ENCODE measurements at regions not wholly inside any gene's neighbourhood (a gene's known extent, or its start where the extent isn't known, plus 50 kb on each side); places are given as distances from the start of the nearest gene placed in this dataset.

DNA sequence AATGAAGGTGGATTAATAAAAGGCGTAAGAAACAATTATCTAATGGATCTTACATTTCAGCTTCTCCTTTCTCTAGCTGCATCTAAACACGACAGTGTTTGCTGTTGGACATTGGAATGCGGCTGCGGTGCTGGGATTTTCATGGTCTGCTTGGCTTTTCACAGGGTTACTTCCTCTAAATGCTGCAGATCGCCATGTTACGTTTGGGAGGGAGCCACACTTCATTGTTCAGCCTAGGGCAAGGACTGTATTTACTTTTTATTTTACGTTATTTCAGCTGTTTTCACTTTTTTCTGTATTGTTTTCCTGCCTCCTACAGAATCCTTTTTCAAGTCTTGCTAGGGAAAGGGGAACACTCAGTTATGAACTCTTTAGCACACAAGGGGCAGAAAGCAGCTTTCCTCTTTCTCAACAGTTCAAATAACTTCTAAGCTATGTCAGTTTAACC is 97.9 kb upstream of the MTHFD1L start:
- no peak for ATAC-seq (ENCODE audit: low FRiP score in 2 of 2)
- DNase-seq = no peak
- Histone ChIP-seq H3K4me1 (peaks cover 12 to 32% (median 20%) of the 10 kb centered on the region in 4 donors), H3K27me3 (no peaks in the 10 kb centered on the region), H3K9me3 (no peaks in the 10 kb centered on the region), H3K36me3 (peaks cover 0 to 10% (median 0%) of the 10 kb centered on the region in 4 donors), H3K27ac (peak overlapping the region in 2 of 4 donors; percentile 18 to 37), H3K4me3 (no peak overlapping the region)
- no peak for TF ChIP-seq POLR2AphosphoS5 (IDR thresholded peaks at IDR 0.05)
- no peak for TF ChIP-seq EP300 (IDR thresholded peaks at IDR 0.05)
- TF ChIP-seq, protein P1, sequence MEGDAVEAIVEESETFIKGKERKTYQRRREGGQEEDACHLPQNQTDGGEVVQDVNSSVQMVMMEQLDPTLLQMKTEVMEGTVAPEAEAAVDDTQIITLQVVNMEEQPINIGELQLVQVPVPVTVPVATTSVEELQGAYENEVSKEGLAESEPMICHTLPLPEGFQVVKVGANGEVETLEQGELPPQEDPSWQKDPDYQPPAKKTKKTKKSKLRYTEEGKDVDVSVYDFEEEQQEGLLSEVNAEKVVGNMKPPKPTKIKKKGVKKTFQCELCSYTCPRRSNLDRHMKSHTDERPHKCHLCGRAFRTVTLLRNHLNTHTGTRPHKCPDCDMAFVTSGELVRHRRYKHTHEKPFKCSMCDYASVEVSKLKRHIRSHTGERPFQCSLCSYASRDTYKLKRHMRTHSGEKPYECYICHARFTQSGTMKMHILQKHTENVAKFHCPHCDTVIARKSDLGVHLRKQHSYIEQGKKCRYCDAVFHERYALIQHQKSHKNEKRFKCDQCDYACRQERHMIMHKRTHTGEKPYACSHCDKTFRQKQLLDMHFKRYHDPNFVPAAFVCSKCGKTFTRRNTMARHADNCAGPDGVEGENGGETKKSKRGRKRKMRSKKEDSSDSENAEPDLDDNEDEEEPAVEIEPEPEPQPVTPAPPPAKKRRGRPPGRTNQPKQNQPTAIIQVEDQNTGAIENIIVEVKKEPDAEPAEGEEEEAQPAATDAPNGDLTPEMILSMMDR (IDR thresholded peaks at IDR 0.05) = no peak
- TF ChIP-seq POLR2A (IDR thresholded peaks at IDR 0.05) = no peak
- 31 to 40% methylated on average over 7 of the region's 7 CpGs for WGBS, 2 donors

- H3K27me3 ChIP-seq = no peaks in the 10 kb centered on the region
- peaks cover 0 to 10% (median 0%) of the 10 kb centered on the region in 4 donors for H3K36me3 ChIP-seq
- peaks cover 0 to 8% (median 2%) of the 10 kb centered on the region in 4 donors for H3K9me3 ChIP-seq
- no peak overlapping the region for H3K4me3 ChIP-seq
- no peak overlapping the region for H3K27ac ChIP-seq
- DNase-seq (no peak), ATAC-seq (ENCODE audit: low FRiP score in 2 of 2) (no peak)
- TF ChIP-seq EP300 (IDR thresholded peaks at IDR 0.05) (no peak), POLR2A (IDR thresholded peaks at IDR 0.05) (no peak), POLR2AphosphoS5 (IDR thresholded peaks at IDR 0.05) (no peak)
- TF ChIP-seq, protein P1 (IDR thresholded peaks at IDR 0.05) = no peak
- peaks cover 6 to 23% (median 18%) of the 10 kb centered on the region in 4 donors for H3K4me1 ChIP-seq
- WGBS, 2 donors = 88 to 89% methylated on average over 3 of the region's 3 CpGs
These were observed 94.9 kb upstream of the MTHFD1L start for GRCh38 chr6:150770637-150771036.

DNA sequence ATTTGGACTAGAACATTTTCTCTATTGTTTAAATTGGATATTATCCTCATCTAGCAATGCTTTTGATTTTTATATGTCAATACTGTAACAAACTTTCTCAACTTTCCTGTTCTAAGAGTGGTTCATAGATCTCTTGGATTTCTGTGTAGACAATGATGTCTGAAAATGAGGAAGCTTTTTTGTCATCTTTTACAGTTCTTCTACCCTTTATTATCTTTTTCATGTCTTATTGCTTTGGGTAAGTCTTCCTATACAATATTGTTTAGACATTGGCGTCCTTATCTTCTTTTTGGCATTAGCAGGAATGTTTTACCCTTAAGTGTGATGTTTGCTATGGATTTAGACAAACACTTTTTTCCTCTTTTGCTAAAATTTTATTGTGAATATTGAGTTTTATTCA is 91.5 kb upstream of the MTHFD1L start:
- ATAC-seq (ENCODE audit: low FRiP score in 2 of 2) (no peak), DNase-seq (no peak)
- TF ChIP-seq POLR2A (IDR thresholded peaks at IDR 0.05) (no peak), EP300 (IDR thresholded peaks at IDR 0.05) (no peak), POLR2AphosphoS5 (IDR thresholded peaks at IDR 0.05) (no peak)
- TF ChIP-seq, protein P1 (IDR thresholded peaks at IDR 0.05) = no peak
- H3K9me3 ChIP-seq = peaks cover 0 to 8% (median 2%) of the 10 kb centered on the region in 4 donors
- H3K4me3 ChIP-seq = no peak overlapping the region
- H3K4me1 ChIP-seq = peaks cover 0 to 9% (median 2%) of the 10 kb centered on the region in 4 donors
- WGBS, 2 donors = 0 to 88% methylated on average over 1 of the region's 1 CpG
- no peaks in the 10 kb centered on the region for H3K27me3 ChIP-seq
- no peak overlapping the region for H3K27ac ChIP-seq
- H3K36me3 ChIP-seq = peaks cover 0 to 7% (median 0%) of the 10 kb centered on the region in 4 donors

- Histone ChIP-seq H3K9me3 (peaks cover 0 to 8% (median 2%) of the 10 kb centered on the region in 4 donors), H3K4me3 (no peak overlapping the region), H3K27ac (peak overlapping the region in 1 of 4 donors; percentile 45), H3K36me3 (peaks cover 0 to 2% (median 0%) of the 10 kb centered on the region in 4 donors), H3K4me1 (peaks cover 0 to 9% (median 2%) of the 10 kb centered on the region in 4 donors), H3K27me3 (no peaks in the 10 kb centered on the region)
- ATAC-seq (ENCODE audit: low FRiP score in 2 of 2) (no peak), DNase-seq (no peak)
- 54 to 56% methylated on average over 9 of the region's 9 CpGs for WGBS, 2 donors
- peak; percentile 21 to 48 for TF ChIP-seq POLR2AphosphoS5 (IDR thresholded peaks at IDR 0.05)
- TF ChIP-seq, protein P1 (IDR thresholded peaks at IDR 0.05) = no peak
These were observed 89.9 kb upstream of the MTHFD1L start for GRCh38 chr6:150775415-150776203.
